Activated naive CD4-positive, alpha-beta T cell treated with anti-CD3 and anti-CD28 coated beads, Interleukin-2, amount 50 U/mL, for 72 hours (primary cell): ENCODE measurements at regions not wholly inside any gene's neighbourhood (a gene's known extent, or its start where the extent isn't known, plus 50 kb on each side); places are given as distances from the start of the nearest gene placed in this dataset.
A peak's percentile ranks its signal among the peaks of the same experiment; 100 is the strongest.
"Not testable (repeated sequence)": the region's sequence is repeated elsewhere in the genome, so short reads cannot be mapped to it uniquely, and the experiment has no call there.

Experiments used
- ATAC-seq, 2 donors: fragments of 150-1000 bp; cut with Tn5 transposase; 2 replicates each; pipeline ENCODE4 v1.10.0; 2021; ENCODE audit warnings: mild to moderate bottlenecking in 2 of 2, moderate library complexity in 2 of 2
- DNase-seq, 2 donors: peaks; one replicate each; pipeline ENCODE4 v3.0.0; 2021 to 2022; ENCODE audit warnings: low spot score in 2 of 2
- H3K27ac Mint-ChIP-seq, 2 donors: one replicate each; pipeline ENCODE4 v1.8.0; 2022; ENCODE audit warnings: mild to moderate bottlenecking in 2 of 2, mixed read lengths in 2 of 2
- H3K36me3 Mint-ChIP-seq, 2 donors: one replicate each; pipeline ENCODE4 v1.8.0; 2022; ENCODE audit warnings: mixed read lengths in 2 of 2
- H3K9me3 Mint-ChIP-seq, 2 donors: one replicate each; pipeline ENCODE4 v1.8.0; 2022; ENCODE audit warnings: mixed read lengths in 2 of 2

DNA sequence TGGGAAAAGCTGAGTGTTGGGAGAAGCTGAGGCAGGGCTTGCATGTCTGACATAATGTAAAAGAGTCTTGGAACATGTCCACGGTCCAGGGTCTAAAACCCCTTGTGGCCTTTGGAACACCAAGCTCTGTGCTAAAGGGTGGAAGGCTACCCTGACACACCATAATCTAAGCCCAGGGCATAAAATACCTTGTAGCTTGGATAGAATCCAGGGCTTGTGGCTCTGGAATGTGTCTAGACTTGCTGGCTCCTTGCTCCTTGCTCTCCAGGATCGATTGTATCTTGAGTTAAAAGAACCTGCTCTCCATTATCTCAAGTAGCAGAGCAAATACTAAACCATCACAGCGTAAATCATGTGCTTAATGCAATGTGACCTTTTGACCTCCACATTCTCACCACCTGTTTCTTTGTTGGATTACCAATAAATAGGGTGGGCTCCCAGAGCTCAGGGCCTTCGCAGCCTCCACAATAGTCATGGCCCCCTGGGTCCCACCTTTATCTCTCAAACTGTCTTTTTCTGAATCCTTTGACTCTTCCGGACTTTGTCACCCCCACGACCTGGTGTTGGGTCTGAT is 232.6 kb upstream of the CHORDC1 start:
- H3K9me3 Mint-ChIP-seq, result not testable (repeated sequence)

DNA sequence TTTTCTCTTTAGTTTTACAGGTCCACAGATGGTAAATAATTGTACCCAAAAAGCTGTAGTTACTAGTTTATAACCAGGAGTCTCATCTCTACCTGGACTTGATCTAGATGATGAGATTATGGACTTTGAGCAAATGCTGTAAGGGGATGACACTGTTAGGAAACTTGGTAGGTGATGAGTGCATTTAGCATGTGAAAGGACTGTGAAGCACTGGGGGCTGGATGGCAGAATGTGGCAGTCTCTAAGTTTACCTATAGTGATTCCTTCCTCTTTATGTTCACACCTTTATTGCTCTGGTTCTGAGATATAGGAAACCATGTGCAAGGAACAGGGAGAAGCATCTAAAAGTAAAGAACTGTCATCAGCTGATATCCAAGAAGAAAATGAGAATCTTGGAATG is 230.7 kb upstream of the CHORDC1 start:
- Mint-ChIP-seq H3K36me3 (no peaks in the 10 kb centered on the region), H3K9me3 (no peaks in the 10 kb centered on the region), H3K27ac (no peak overlapping the region)
- ATAC-seq (no peak), DNase-seq (no peak)

More for the DNA sequence above, 232.6 kb upstream of the CHORDC1 start:
- not testable (repeated sequence) for DNase-seq, H3K27ac Mint-ChIP-seq, ATAC-seq, H3K36me3 Mint-ChIP-seq

DNA sequence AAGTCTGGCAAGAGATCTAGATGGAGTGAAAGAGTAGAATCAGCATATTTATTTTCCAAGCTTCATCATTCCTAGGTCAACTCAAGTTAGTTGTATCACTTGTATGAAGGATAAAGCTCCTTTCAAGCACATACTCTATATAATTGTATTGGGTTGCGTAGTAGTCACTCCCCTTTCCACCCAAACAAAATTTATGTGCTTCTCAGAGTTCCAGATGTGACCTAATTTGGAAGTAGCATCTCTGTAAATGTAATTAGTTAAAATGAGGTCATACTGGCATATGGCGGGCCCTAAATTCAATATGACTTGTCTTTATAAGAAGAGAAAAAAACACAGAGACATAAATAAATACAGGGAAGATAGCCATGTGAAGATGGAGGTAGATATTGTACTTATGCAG is 226.8 kb upstream of the CHORDC1 start:
- Mint-ChIP-seq H3K9me3 (no peaks in the 10 kb centered on the region), H3K36me3 (no peaks in the 10 kb centered on the region), H3K27ac (no peak overlapping the region)
- ATAC-seq, result no peak
- no peak for DNase-seq

DNA sequence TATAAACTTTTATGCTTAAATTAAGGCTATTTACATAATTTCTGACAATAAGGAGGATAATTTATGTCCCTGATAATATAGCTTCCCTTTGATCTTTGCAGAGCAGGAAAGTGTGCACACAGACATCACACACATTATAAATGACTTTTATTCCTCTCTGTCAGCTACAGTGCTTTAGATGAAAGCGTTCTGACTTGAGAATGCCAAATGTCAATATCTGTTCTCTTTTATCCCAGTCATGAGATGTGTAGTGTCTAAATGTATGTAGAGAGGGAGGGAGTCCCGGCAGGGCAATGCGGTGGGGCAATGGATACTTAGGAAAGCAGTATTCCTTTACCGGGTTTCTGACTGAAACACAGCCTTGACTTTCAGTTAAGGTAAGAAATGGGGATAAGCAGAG is 225.4 kb upstream of the CHORDC1 start:
- Mint-ChIP-seq H3K27ac (no peak overlapping the region), H3K9me3 (no peaks in the 10 kb centered on the region), H3K36me3 (no peaks in the 10 kb centered on the region)
- no peak for ATAC-seq
- no peak for DNase-seq

DNA sequence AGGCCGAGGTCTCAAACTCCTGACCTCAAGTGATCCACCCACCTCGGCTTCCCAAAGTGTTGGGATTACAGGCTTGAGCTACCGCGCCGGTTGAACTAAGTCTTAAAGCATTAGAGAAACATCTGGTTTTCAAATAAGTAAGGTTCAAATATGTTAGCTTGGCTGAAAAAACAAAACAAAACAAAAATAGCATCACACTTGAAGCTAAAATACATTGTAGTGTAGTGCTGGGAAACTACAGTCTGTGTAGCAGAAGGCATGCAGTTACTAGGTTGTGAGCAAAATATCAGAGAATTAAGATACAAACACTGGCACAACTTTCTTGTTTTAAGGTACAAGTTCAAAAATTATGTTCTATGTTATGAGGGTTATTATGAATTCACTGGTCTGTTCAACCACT is 224.8 kb upstream of the CHORDC1 start:
- DNase-seq, result no peak
- no peaks in the 10 kb centered on the region for H3K36me3 Mint-ChIP-seq
- no peak overlapping the region for H3K27ac Mint-ChIP-seq
- no peaks in the 10 kb centered on the region for H3K9me3 Mint-ChIP-seq
- ATAC-seq, result no peak

DNA sequence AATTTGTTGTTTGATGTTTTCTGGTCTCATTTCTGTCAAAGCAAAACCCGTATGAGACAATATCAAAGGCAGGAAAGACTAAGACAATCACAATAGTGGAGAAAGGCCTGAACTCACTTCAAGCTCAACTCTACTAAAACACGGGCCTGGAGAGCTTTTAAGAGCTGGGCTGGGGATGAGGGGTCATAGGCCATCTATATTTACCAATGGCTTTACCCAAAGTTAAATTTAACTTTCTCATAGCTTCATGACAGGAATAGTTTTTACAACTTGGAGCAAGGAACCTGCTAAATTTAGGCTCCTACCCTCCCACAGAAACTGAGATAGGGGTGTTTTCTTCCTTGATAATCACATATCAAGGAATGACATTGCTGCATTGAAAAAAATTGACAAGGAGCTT is 223.4 kb upstream of the CHORDC1 start:
- H3K9me3 Mint-ChIP-seq, result no peaks in the 10 kb centered on the region
- ATAC-seq (no peak), DNase-seq (no peak)
- no peak overlapping the region for H3K27ac Mint-ChIP-seq
- H3K36me3 Mint-ChIP-seq, result no peaks in the 10 kb centered on the region

DNA sequence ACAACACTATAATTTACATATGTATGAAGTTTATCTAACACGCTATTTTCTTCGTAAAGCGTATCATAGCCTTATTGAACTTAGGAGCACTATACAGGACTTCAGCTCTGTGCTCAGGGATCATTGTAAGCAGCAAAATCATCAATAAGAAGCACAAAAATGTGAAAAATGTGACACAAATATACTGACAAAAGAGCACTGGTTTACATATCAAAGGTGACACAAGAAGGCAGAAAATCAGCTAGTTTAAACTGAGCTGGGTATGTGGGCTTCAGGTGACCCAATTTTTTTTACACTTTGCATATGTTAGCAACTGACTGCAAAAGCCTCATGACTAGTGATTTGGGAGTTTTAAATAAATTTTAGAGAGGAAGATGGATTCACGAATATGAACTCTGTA is 215.2 kb upstream of the CHORDC1 start:
- H3K27ac Mint-ChIP-seq, result no peak overlapping the region
- H3K36me3 Mint-ChIP-seq, result no peaks in the 10 kb centered on the region
- DNase-seq, result no peak
- no peak for ATAC-seq
- no peaks in the 10 kb centered on the region for H3K9me3 Mint-ChIP-seq

DNA sequence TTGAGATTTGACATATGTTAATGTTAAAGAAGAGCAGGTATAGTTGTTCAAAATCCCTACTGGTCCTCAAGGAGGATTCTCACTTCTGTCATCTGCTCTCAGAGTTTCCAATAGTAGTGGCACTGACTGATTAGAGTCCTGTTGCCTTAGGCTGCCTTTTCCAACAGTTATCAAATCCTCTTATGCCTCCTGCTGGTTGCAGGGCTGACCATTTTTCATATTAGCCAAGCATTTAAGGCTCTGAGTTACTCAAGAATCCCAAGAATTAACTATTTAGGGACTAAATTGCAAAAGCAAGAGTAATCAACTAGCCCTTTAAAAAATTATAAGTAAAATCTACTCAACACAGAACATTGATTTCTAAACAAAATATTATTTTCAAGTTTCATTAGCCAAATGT is 212.0 kb upstream of the CHORDC1 start:
- no peak for DNase-seq
- Mint-ChIP-seq H3K27ac (no peak overlapping the region), H3K36me3 (no peaks in the 10 kb centered on the region), H3K9me3 (no peaks in the 10 kb centered on the region)
- ATAC-seq, result no peak

DNA sequence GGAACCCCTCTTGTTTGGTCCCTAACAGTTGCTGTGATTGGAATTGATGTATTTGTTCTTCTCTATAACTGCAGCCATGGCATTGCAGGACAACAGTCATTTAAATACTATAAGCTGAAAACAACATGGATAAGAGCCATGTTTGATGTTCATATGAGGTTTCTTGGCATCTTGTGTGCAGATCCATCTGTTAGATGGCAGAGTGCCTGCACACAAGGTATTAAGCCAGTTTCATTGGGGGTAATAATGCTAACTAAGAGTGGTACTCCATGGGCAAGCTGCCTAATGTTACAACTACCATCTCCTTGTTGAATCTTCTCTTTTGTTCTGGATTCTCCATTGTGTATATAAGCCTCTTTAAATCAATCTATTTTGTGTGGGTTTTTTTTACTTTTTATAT is 206.0 kb upstream of the CHORDC1 start:
- Mint-ChIP-seq H3K27ac (no peak overlapping the region), H3K36me3 (no peaks in the 10 kb centered on the region), H3K9me3 (no peaks in the 10 kb centered on the region)
- no peak for DNase-seq
- no peak for ATAC-seq

DNA sequence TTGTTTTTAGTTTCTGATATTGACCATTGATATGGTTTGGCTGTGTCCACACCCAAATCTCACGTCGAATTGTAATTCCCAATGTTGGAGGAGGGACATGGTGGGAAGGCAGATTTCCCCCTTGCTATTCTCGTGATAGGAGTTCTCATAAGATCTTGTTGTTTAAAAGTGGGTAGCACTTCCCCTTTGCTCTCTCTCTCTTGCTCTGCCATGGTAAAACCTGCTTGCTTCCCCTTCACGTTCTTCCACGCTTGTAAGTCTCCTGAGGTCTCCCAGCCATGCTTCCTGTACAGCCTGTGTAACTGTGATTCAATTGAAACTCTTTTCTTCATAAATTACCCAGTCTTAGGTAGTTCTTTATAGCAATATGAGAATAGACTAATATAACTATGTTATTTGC is 203.6 kb upstream of the CHORDC1 start:
- H3K9me3 Mint-ChIP-seq, result no peaks in the 10 kb centered on the region
- DNase-seq (no peak), ATAC-seq (no peak)
- no peaks in the 10 kb centered on the region for H3K36me3 Mint-ChIP-seq
- peak overlapping the region in 1 of 2 donors; percentile 55 for H3K27ac Mint-ChIP-seq

DNA sequence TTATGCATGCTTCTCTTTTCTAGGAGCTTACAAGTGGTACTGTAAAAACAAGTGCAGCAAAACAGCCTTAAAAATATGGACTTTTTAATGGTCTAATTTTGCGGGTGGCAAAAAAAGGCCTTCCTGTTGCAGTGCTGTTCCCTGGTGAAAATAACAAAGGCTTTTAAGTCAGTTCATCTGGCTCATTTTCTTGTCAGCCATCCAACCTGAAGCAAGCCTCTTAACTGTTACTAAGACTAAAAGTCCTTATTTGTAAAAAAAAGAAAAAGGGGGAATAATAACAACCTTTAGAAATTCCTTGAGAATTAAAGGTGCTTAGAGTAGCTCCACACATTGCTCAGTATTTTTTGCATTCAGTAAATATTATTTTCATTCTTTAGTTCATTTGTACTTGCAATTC is 200.5 kb upstream of the CHORDC1 start:
- Mint-ChIP-seq H3K36me3 (no peaks in the 10 kb centered on the region), H3K9me3 (no peaks in the 10 kb centered on the region), H3K27ac (no peak overlapping the region)
- no peak for ATAC-seq
- DNase-seq, result no peak

DNA sequence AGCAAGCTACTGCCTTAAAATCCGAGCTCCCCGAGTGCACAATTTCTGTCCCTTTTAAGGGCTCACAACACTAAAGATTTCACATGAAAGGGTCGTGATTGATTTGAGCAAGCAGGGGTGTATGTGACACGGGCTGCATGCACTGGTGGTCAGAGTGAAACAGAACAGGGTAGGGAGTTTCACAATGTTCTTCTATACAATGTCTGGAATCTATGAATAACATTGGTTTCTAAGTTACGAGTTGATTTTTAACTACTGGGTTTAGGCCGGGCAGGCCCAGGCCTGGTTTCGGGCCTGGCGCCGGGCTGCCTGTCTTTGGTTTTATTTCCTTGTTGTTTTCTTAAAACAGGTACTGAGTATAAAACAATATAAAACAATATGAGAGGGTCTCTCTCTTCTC is 199.9 kb upstream of the CHORDC1 start:
- H3K27ac Mint-ChIP-seq, DNase-seq, ATAC-seq, H3K9me3 Mint-ChIP-seq, H3K36me3 Mint-ChIP-seq: not testable (repeated sequence)

DNA sequence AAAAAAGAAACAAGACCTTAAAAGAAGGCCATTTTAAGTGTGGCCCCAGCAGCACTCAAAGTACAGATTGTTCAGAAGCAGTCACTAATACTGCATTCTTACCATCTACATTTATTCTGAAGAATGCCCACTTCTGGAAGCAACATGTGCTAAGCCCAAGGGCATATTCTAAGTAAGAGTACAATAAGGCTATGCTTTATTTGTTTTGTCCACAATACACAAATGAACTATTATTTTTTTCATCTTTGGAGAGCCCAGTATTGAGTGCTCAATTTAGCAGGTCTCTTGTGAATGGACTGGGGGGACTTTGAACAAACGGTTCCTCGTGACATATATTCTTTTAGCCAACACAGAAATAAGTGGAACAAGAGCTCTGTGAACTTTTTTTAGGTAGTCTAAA is 191.4 kb upstream of the CHORDC1 start:
- Mint-ChIP-seq H3K27ac (no peak overlapping the region), H3K36me3 (no peaks in the 10 kb centered on the region), H3K9me3 (no peaks in the 10 kb centered on the region)
- ATAC-seq (no peak), DNase-seq (no peak)

DNA sequence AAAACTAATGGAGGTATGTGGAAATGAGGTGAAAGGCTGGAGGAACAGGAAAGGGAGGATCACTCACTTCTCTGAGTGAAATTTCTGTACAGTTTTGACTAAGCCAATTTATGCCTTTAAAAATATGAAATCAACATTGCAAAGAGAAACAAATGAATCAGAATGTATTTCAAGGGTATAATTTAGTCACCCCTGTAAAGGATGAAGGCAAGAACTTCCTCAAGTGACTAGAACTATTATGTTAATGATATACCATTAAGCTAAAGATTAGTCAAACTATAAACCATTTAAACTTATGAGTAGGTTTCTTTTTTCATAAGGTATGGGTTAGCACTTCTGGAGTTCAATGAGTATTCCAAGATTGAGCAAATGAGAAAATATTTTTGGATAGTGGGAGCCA is 184.5 kb upstream of the CHORDC1 start:
- Mint-ChIP-seq H3K9me3 (no peaks in the 10 kb centered on the region), H3K36me3 (no peaks in the 10 kb centered on the region), H3K27ac (no peak overlapping the region)
- peak in 1 of 2 donors; percentile 60 for ATAC-seq
- DNase-seq, result no peak

DNA sequence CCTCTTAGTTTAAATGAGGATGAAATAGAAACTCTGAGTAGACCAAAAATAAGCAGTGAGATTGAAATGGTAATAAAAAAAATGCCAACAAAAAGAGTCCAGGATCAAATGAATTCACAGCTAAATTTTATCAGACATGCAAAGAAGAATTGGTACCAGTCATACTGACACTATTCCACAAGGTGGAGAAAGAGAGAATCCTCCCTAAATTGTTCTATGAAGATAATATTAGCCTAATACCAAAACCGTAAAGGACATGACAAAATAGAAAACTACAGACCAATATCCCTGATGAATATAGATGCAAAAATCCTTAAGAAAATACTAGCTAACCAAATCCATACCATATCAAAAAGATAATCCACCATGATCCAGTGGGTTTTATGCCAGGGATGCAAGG is 169.8 kb upstream of the CHORDC1 start:
- DNase-seq (no peak), ATAC-seq (no peak)
- Mint-ChIP-seq H3K9me3 (peaks cover 4 to 5% of the 10 kb centered on the region in 2 donors), H3K27ac (no peak overlapping the region), H3K36me3 (peaks cover 0 to 5% of the 10 kb centered on the region in 2 donors)

DNA sequence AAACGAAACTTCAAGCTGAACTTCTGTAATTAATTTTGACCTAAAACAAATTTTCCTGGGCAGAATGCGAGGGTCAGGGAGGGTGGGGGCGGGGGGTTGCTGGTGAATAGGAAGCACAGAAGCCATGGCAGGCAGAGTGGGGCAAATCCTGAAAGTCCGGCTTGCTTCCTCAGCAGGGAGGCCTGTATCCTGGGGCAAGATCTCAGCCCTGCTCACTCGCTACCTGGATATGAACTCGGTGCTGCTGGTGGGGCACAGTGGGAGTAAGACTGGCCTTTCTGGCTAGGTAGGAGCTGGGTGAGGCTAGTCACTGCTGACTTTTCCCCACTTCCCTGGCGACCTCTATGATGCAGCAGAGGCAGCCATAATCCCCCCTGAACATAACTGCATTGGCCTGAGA is 168.9 kb upstream of the CHORDC1 start:
- ATAC-seq (no peak), DNase-seq (no peak)
- Mint-ChIP-seq H3K27ac (no peak overlapping the region), H3K36me3 (peaks cover 0 to 5% of the 10 kb centered on the region in 2 donors), H3K9me3 (peaks cover 4 to 5% of the 10 kb centered on the region in 2 donors)

DNA sequence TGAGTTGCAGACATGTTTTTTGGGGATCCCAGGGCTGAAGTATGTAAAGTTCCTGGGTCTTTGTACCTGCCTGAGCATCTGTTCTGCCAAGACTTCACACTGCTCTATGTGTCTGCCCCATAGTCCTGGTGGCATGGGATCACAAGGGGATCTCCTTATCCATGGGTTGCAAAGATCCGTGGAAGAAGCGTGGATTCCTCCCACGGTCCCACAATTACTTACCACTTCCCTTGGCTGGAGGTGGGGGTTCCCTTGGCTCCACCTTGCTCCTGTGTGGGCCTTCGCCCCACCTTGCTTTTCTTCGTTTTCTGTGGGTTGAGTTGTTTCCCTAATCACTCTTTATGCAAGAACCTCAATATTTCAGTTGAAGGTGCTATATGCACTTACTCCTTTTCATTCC is 157.4 kb upstream of the CHORDC1 start:
- H3K27ac Mint-ChIP-seq, result no peak overlapping the region
- ATAC-seq (no peak), DNase-seq (no peak)
- no peaks in the 10 kb centered on the region for H3K36me3 Mint-ChIP-seq
- H3K9me3 Mint-ChIP-seq, result no peaks in the 10 kb centered on the region

DNA sequence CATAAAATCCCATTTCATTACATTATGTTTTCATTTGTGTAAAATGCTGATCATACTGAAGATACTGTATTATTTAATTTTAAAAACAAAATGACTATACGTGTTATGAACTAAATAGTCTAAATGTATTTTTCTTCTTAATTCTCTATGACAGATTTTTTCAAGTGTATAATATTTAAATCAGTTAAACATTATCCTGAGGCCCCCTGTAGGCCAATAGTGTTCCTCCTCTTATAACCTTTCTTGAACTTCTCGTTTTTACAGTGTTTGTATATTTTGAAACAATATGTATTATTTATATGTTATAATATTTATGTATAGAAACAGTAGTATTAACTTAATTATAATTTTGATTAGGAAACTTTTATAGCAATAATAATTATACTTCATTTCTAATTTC is 151.1 kb upstream of the CHORDC1 start:
- Mint-ChIP-seq H3K27ac (no peak overlapping the region), H3K36me3 (no peaks in the 10 kb centered on the region), H3K9me3 (no peaks in the 10 kb centered on the region)
- DNase-seq, result no peak
- no peak for ATAC-seq

DNA sequence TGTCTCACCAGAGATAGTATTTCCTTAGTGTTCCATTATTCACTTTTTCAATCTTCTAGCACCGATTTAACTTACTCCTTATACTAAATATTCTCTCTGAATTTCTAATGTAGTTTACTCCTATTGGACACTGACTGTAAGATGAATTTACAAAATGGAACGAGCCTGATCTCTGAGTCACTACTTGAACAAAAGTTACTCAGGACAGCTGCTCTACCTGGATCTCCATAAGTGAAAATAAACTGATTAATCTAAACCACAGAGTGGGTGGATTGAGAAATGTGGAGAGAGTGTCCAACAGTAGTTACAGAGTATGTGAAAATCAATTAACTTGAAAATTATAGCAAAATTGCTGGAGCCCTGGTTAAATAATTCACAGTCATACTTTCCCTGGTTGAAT is 141.7 kb upstream of the CHORDC1 start:
- DNase-seq (no peak), ATAC-seq (no peak)
- H3K9me3 Mint-ChIP-seq, result no peaks in the 10 kb centered on the region
- no peaks in the 10 kb centered on the region for H3K36me3 Mint-ChIP-seq
- no peak overlapping the region for H3K27ac Mint-ChIP-seq
